ENCODE measurements at regions not wholly inside any gene's neighbourhood (a gene's known extent, or its start where the extent isn't known, plus 50 kb on each side); places are given as distances from the start of the nearest gene placed in this dataset.
A peak's percentile ranks its signal among the peaks of the same experiment; 100 is the strongest.

- H2AFZ ChIP-seq (ENCODE audit: low read depth, low read length) = no peak overlapping the region
- H3K4me3 ChIP-seq (ENCODE audit: insufficient read depth, low read depth, low read length) = no peak overlapping the region
- H3K27me3 ChIP-seq (ENCODE audit: insufficient read depth, low read length) = no peaks in the 10 kb centered on the region
- H3K27ac ChIP-seq (ENCODE audit: low read depth, low read length) = no peak overlapping the region
- H3K4me1 ChIP-seq (ENCODE audit: insufficient read depth, low read length) = peaks cover 11% of the 10 kb centered on the region
- H3K27ac Mint-ChIP-seq (ENCODE audit: unreplicated experiment) = peak overlapping the region; percentile 81
- no peaks in the 10 kb centered on the region for H3K79me2 ChIP-seq (ENCODE audit: insufficient read depth, low read length)
- peak overlapping the region; percentile 17 for H3K4me3 Mint-ChIP-seq (ENCODE audit: unreplicated experiment)
- H3K27me3 Mint-ChIP-seq (ENCODE audit: low read depth, unreplicated experiment) = peaks cover 3% of the 10 kb centered on the region
- peak overlapping the region; percentile 60 for H3K4me2 ChIP-seq (ENCODE audit: low read length)
- TF ChIP-seq EZH2 (IDR thresholded peaks at IDR 0.05; ENCODE audit: insufficient read depth, low read length) = no peak
- no peak for TF ChIP-seq CTCF (IDR thresholded peaks at IDR 0.05; ENCODE audit: insufficient read depth, low read depth, low read length)
- no peak overlapping the region for H3K9ac ChIP-seq (ENCODE audit: low read length)
- peaks cover 10% of the 10 kb centered on the region for H3K9me3 Mint-ChIP-seq (ENCODE audit: unreplicated experiment)
- peaks cover 10% of the 10 kb centered on the region for H3K4me1 Mint-ChIP-seq (ENCODE audit: low read depth, unreplicated experiment)
- H3K36me3 ChIP-seq (ENCODE audit: insufficient read depth, low read length) = no peaks in the 10 kb centered on the region
- no peak for FAIRE-seq
- no peaks in the 10 kb centered on the region for H3K9me3 ChIP-seq (ENCODE audit: insufficient read depth, low read depth, low read length)
- no peaks in the 10 kb centered on the region for H4K20me1 ChIP-seq (ENCODE audit: insufficient read depth, low read length)
- DNase-seq (ENCODE audit: low read depth) = peak; percentile 43
- no peaks in the 10 kb centered on the region for H3K36me3 Mint-ChIP-seq (ENCODE audit: low read depth, unreplicated experiment)
Measured at GRCh38 chr10:121668314-121669027, 70.2 kb upstream of the FGFR2 start.

- H3K36me3 ChIP-seq (ENCODE audit: insufficient read depth, low read length) = no peaks in the 10 kb centered on the region
- DNase-seq (ENCODE audit: low read depth) (peak; percentile 68), FAIRE-seq (no peak)
- Mint-ChIP-seq H3K27me3 (ENCODE audit: low read depth, unreplicated experiment) (peaks cover 5% of the 10 kb centered on the region), H3K27ac (ENCODE audit: unreplicated experiment) (peak overlapping the region; percentile 75), H3K36me3 (ENCODE audit: low read depth, unreplicated experiment) (no peaks in the 10 kb centered on the region), H3K4me3 (ENCODE audit: unreplicated experiment) (peak overlapping the region; percentile 17), H3K4me1 (ENCODE audit: low read depth, unreplicated experiment) (peaks cover 10% of the 10 kb centered on the region), H3K9me3 (ENCODE audit: unreplicated experiment) (peaks cover 11% of the 10 kb centered on the region)
- H3K79me2 ChIP-seq (ENCODE audit: insufficient read depth, low read length) = no peaks in the 10 kb centered on the region
- H3K27me3 ChIP-seq (ENCODE audit: insufficient read depth, low read length) = no peaks in the 10 kb centered on the region
- H3K9me3 ChIP-seq (ENCODE audit: insufficient read depth, low read depth, low read length) = no peaks in the 10 kb centered on the region
- H3K4me2 ChIP-seq (ENCODE audit: low read length) = peak overlapping the region; percentile 60
- H3K9ac ChIP-seq (ENCODE audit: low read length) = no peak overlapping the region
- no peak for TF ChIP-seq CTCF (IDR thresholded peaks at IDR 0.05; ENCODE audit: insufficient read depth, low read depth, low read length)
- no peak for TF ChIP-seq EZH2 (IDR thresholded peaks at IDR 0.05; ENCODE audit: insufficient read depth, low read length)
- H3K4me1 ChIP-seq (ENCODE audit: insufficient read depth, low read length) = peaks cover 11% of the 10 kb centered on the region
- H2AFZ ChIP-seq (ENCODE audit: low read depth, low read length) = no peak overlapping the region
- no peak overlapping the region for H3K27ac ChIP-seq (ENCODE audit: low read depth, low read length)
- no peaks in the 10 kb centered on the region for H4K20me1 ChIP-seq (ENCODE audit: insufficient read depth, low read length)
- H3K4me3 ChIP-seq (ENCODE audit: insufficient read depth, low read depth, low read length) = no peak overlapping the region
Measured at GRCh38 chr10:121667948-121668313, 69.7 kb upstream of the FGFR2 start.

- Mint-ChIP-seq H3K4me3 (ENCODE audit: unreplicated experiment) (no peak overlapping the region), H3K36me3 (ENCODE audit: low read depth, unreplicated experiment) (no peaks in the 10 kb centered on the region), H3K9me3 (ENCODE audit: unreplicated experiment) (peaks cover 12% of the 10 kb centered on the region), H3K4me1 (ENCODE audit: low read depth, unreplicated experiment) (peaks cover 10% of the 10 kb centered on the region), H3K27me3 (ENCODE audit: low read depth, unreplicated experiment) (peaks cover 5% of the 10 kb centered on the region), H3K27ac (ENCODE audit: unreplicated experiment) (no peak overlapping the region)
- Histone ChIP-seq H4K20me1 (ENCODE audit: insufficient read depth, low read length) (no peaks in the 10 kb centered on the region), H3K4me3 (ENCODE audit: insufficient read depth, low read depth, low read length) (no peak overlapping the region), H3K4me1 (ENCODE audit: insufficient read depth, low read length) (peaks cover 11% of the 10 kb centered on the region), H3K36me3 (ENCODE audit: insufficient read depth, low read length) (no peaks in the 10 kb centered on the region), H3K4me2 (ENCODE audit: low read length) (no peak overlapping the region), H3K9ac (ENCODE audit: low read length) (no peak overlapping the region), H3K27ac (ENCODE audit: low read depth, low read length) (no peak overlapping the region), H3K9me3 (ENCODE audit: insufficient read depth, low read depth, low read length) (no peaks in the 10 kb centered on the region), H3K79me2 (ENCODE audit: insufficient read depth, low read length) (no peaks in the 10 kb centered on the region), H3K27me3 (ENCODE audit: insufficient read depth, low read length) (no peaks in the 10 kb centered on the region), H2AFZ (ENCODE audit: low read depth, low read length) (no peak overlapping the region)
- TF ChIP-seq EZH2 (IDR thresholded peaks at IDR 0.05; ENCODE audit: insufficient read depth, low read length) = no peak
- no peak for TF ChIP-seq CTCF (IDR thresholded peaks at IDR 0.05; ENCODE audit: insufficient read depth, low read depth, low read length)
- DNase-seq (ENCODE audit: low read depth) (no peak), FAIRE-seq (no peak)
Measured at GRCh38 chr10:121665809-121666208, 67.6 kb upstream of the FGFR2 start.

Measured in astrocyte (in vitro differentiated cells and primary cell).